ENCODE measurements at regions not wholly inside any gene's neighbourhood (a gene's known extent, or its start where the extent isn't known, plus 50 kb on each side); places are given as distances from the start of the nearest gene placed in this dataset.
"Not testable (repeated sequence)": the region's sequence is repeated elsewhere in the genome, so short reads cannot be mapped to it uniquely, and the experiment has no call there.

GRCh38 chr3:191884132-191884531, 423.2 kb downstream of the PYDC2 start:
- DNase-seq: no peak

- no peak for DNase-seq
These were observed 428.1 kb downstream of the PYDC2 start for GRCh38 chr3:191889106-191889505.

- DNase-seq: no peak
These were observed 428.8 kb downstream of the PYDC2 start for GRCh38 chr3:191889756-191890155.

GRCh38 chr3:191894406-191894805, 433.4 kb downstream of the PYDC2 start:
- no peak for DNase-seq

- no peak for DNase-seq
These were observed 440.8 kb downstream of the PYDC2 start for GRCh38 chr3:191901741-191902140.

- no peak for DNase-seq
These were observed 451.7 kb downstream of the PYDC2 start for GRCh38 chr3:191912616-191913204.

GRCh38 chr3:191915712-191916111, 454.7 kb downstream of the PYDC2 start:
- DNase-seq: no peak

- DNase-seq: no peak
These were observed 458.6 kb downstream of the PYDC2 start for GRCh38 chr3:191919491-191920026.

GRCh38 chr3:191922570-191922969, 461.6 kb downstream of the PYDC2 start:
- no peak for DNase-seq

- DNase-seq: not testable (repeated sequence)
These were observed 466.3 kb downstream of the PYDC2 start for GRCh38 chr3:191927183-191927817.

GRCh38 chr3:191927998-191928397, 467.0 kb downstream of the PYDC2 start:
- DNase-seq: not testable (repeated sequence)

- DNase-seq: no peak
These were observed 483.9 kb downstream of the PYDC2 start for GRCh38 chr3:191944835-191945234.

GRCh38 chr3:191952186-191952585, 491.2 kb downstream of the PYDC2 start:
- DNase-seq: no peak

GRCh38 chr3:191952609-191953008, 491.6 kb downstream of the PYDC2 start:
- DNase-seq: no peak

- DNase-seq: no peak
These were observed 498.2 kb downstream of the PYDC2 start for GRCh38 chr3:191958980-191959671.

GRCh38 chr3:191959876-191960413, 499.0 kb downstream of the PYDC2 start:
- DNase-seq: no peak

- no peak for DNase-seq
These were observed 500.1 kb downstream of the PYDC2 start for GRCh38 chr3:191961022-191961421.

GRCh38 chr3:191961529-191961928, 500.6 kb downstream of the PYDC2 start:
- DNase-seq: no peak

GRCh38 chr3:191962324-191962723, 501.4 kb downstream of the PYDC2 start:
- DNase-seq: no peak

- DNase-seq: no peak
These were observed 502.2 kb downstream of the PYDC2 start for GRCh38 chr3:191963182-191963581.

GRCh38 chr3:191966556-191966955, 505.6 kb downstream of the PYDC2 start:
- DNase-seq: no peak

- DNase-seq: no peak
These were observed 507.3 kb downstream of the PYDC2 start for GRCh38 chr3:191968299-191968698.

- DNase-seq: no peak
These were observed 511.9 kb downstream of the PYDC2 start for GRCh38 chr3:191972714-191973398.

Data from GOT3 (cell line).